ENCODE measurements at regions not wholly inside any gene's neighbourhood (a gene's known extent, or its start where the extent isn't known, plus 50 kb on each side); places are given as distances from the start of the nearest gene placed in this dataset.

DNA sequence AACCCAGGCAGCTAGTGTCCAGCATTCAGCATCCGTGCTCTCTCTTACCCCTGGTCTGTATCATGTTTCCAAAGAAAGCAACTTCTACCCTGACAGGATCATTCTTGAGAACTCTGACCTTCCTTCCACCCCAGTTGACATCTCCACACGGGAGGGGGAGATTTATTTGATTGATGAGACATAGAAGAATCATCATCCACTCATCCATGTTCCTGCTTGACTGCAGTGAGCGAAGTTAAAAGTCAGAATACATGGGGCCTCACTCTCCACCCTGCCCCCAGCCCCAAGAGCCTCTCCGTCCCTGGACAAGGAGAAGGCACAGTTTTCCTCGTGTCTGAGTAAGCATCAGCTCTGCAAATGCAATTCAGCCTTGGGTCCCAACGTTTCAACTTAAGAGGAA lies 356.0 kb upstream of the TNP1 start:
- no peak for TF ChIP-seq POLR2A (IDR thresholded peaks at IDR 0.05; ENCODE audit: low read length)
- TF ChIP-seq GATA1 (IDR thresholded peaks at IDR 0.05; ENCODE audit: low read depth, low read length): no peak
